Progenitor cell of endocrine pancreas (in vitro differentiated cells): ENCODE measurements at regions not wholly inside any gene's neighbourhood (a gene's known extent, or its start where the extent isn't known, plus 50 kb on each side); places are given as distances from the start of the nearest gene placed in this dataset.
"Not testable (repeated sequence)": the region's sequence is repeated elsewhere in the genome, so short reads cannot be mapped to it uniquely, and the experiment has no call there.

Source experiments
- DNase-seq: peaks from one replicate; pipeline ENCODE4 v3.0.0; 2021; ENCODE audit warnings: low spot score; ENCODE audit not compliant: unreplicated experiment
- H3K27ac Mint-ChIP-seq: 2 replicates; pipeline ENCODE4 v1.8.0; 2021; ENCODE audit warnings: mild to moderate bottlenecking, moderate library complexity, mixed read lengths
- H3K27me3 Mint-ChIP-seq: 2 replicates; pipeline ENCODE4 v1.8.0; 2021; ENCODE audit warnings: mixed read lengths
- H3K36me3 Mint-ChIP-seq: 2 replicates; pipeline ENCODE4 v1.8.0; 2022; ENCODE audit warnings: mixed read lengths; ENCODE audit not compliant: insufficient read depth
- H3K4me1 Mint-ChIP-seq: 2 replicates; pipeline ENCODE4 v1.8.0; 2021; ENCODE audit warnings: low read depth, mixed read lengths
- H3K4me3 Mint-ChIP-seq: 2 replicates; pipeline ENCODE4 v1.8.0; 2021; ENCODE audit warnings: low read depth, mild to moderate bottlenecking, moderate library complexity, mixed read lengths
- H3K9me3 Mint-ChIP-seq: 2 replicates; pipeline ENCODE4 v1.8.0; 2021; ENCODE audit warnings: low read depth, mixed read lengths
- CTCF ChIP-seq: fragments of 200-600 bp; sonication (generic); IDR thresholded peaks from one replicate; pipeline ENCODE4 v1.5.0; 2021; ENCODE audit warnings: antibody characterized with exemption, mild to moderate bottlenecking; ENCODE audit not compliant: unreplicated experiment

- H3K36me3 Mint-ChIP-seq: no peaks in the 10 kb centered on the region
- no peak overlapping the region for H3K27ac Mint-ChIP-seq
- peaks cover 49% of the 10 kb centered on the region for H3K4me1 Mint-ChIP-seq
- no peak for DNase-seq
- H3K27me3 Mint-ChIP-seq: no peaks in the 10 kb centered on the region
- H3K4me3 Mint-ChIP-seq: no peak overlapping the region
- no peak for TF ChIP-seq CTCF
- no peaks in the 10 kb centered on the region for H3K9me3 Mint-ChIP-seq
Measured at GRCh38 chr10:30537586-30537985, 92.0 kb downstream of the LYZL2 start.

- H3K4me1 Mint-ChIP-seq: peaks cover 45% of the 10 kb centered on the region
- H3K27me3 Mint-ChIP-seq, DNase-seq, H3K4me3 Mint-ChIP-seq, H3K27ac Mint-ChIP-seq, H3K9me3 Mint-ChIP-seq, H3K36me3 Mint-ChIP-seq: not testable (repeated sequence)
Measured at GRCh38 chr10:30537158-30537557, 92.4 kb downstream of the LYZL2 start.

- Mint-ChIP-seq H3K4me3 (no peak overlapping the region), H3K27me3 (no peaks in the 10 kb centered on the region), H3K4me1 (peaks cover 40% of the 10 kb centered on the region), H3K27ac (peak overlapping the region; percentile 85), H3K36me3 (no peaks in the 10 kb centered on the region), H3K9me3 (no peaks in the 10 kb centered on the region)
- no peak for TF ChIP-seq CTCF
- DNase-seq: no peak
Measured at GRCh38 chr10:30536578-30536977, 93.0 kb downstream of the LYZL2 start.

GRCh38 chr10:30535677-30536076, 93.9 kb downstream of the LYZL2 start:
- no peak for TF ChIP-seq CTCF
- no peaks in the 10 kb centered on the region for H3K27me3 Mint-ChIP-seq
- H3K9me3 Mint-ChIP-seq: no peaks in the 10 kb centered on the region
- peaks cover 41% of the 10 kb centered on the region for H3K4me1 Mint-ChIP-seq
- peak overlapping the region; percentile 85 for H3K27ac Mint-ChIP-seq
- H3K36me3 Mint-ChIP-seq: no peaks in the 10 kb centered on the region
- DNase-seq: no peak
- no peak overlapping the region for H3K4me3 Mint-ChIP-seq

- TF ChIP-seq CTCF: peak; percentile 83
- peak overlapping the region; percentile 56 for H3K27ac Mint-ChIP-seq
- H3K36me3 Mint-ChIP-seq: no peaks in the 10 kb centered on the region
- H3K4me1 Mint-ChIP-seq: peaks cover 40% of the 10 kb centered on the region
- H3K27me3 Mint-ChIP-seq: no peaks in the 10 kb centered on the region
- peak; percentile 39 for DNase-seq
- no peaks in the 10 kb centered on the region for H3K9me3 Mint-ChIP-seq
- no peak overlapping the region for H3K4me3 Mint-ChIP-seq
Measured at GRCh38 chr10:30534465-30535144, 94.9 kb downstream of the LYZL2 start.
